SK-N-SH treated with all-trans-retinoic acid at 6 μM for 48 hours (cell line): ENCODE measurements at regions not wholly inside any gene's neighbourhood (a gene's known extent, or its start where the extent isn't known, plus 50 kb on each side); places are given as distances from the start of the nearest gene placed in this dataset.

Experiments used
- ATAC-seq: fragments of 200-7000 bp; cut with Tn5 transposase; 3 replicates; pipeline ENCODE4 v1.9.1; 2020; ENCODE audit warnings: mild to moderate bottlenecking, moderate library complexity
- ARNTL ChIP-seq: fragments of 450-650 bp; formaldehyde crosslinking; IDR thresholded peaks from 2 replicates; pipeline ENCODE4 v1.5.0; 2020; ENCODE audit warnings: low read depth, mild to moderate bottlenecking, moderate library complexity, borderline replicate concordance
- BACH2 ChIP-seq: fragments of 250-450 bp; sonication (Bioruptor Pico); IDR thresholded peaks from 2 replicates; pipeline ENCODE4 v1.9.0; 2021; ENCODE audit warnings: mild to moderate bottlenecking, borderline replicate concordance
- CREB5 ChIP-seq: fragments of 250-450 bp; sonication (Bioruptor Pico); IDR thresholded peaks from 2 replicates; pipeline ENCODE4 v1.5.1; 2020; ENCODE audit warnings: low read depth, mild to moderate bottlenecking, moderate library complexity
- CSDC2 ChIP-seq: fragments of 250-450 bp; sonication (Bioruptor Pico); IDR thresholded peaks from 2 replicates; pipeline ENCODE4 v1.5.0; 2020; ENCODE audit warnings: mild to moderate bottlenecking, moderate library complexity
- ESRRG ChIP-seq: fragments of 250-450 bp; sonication (Bioruptor Pico); IDR thresholded peaks from 2 replicates; pipeline ENCODE4 v1.6.1; 2021; ENCODE audit warnings: mild to moderate bottlenecking
- GLIS3 ChIP-seq: fragments of 250-450 bp; sonication (Bioruptor Pico); IDR thresholded peaks from 2 replicates; pipeline ENCODE4 v1.5.0; 2020; ENCODE audit warnings: mild to moderate bottlenecking, moderate library complexity
- ISL1 ChIP-seq: fragments of 250-450 bp; sonication (Bioruptor Pico); IDR thresholded peaks from 2 replicates; pipeline ENCODE4 v2.1.2; 2022; ENCODE audit warnings: mild to moderate bottlenecking, moderate library complexity
- OSR1 ChIP-seq: fragments of 250-450 bp; sonication (Bioruptor Pico); IDR thresholded peaks from 2 replicates; pipeline ENCODE4 v1.8.0; 2022; ENCODE audit warnings: moderate library complexity, mild to moderate bottlenecking, inconsistent platforms
- POU6F1 ChIP-seq: fragments of 250-450 bp; sonication (Bioruptor Pico); IDR thresholded peaks from 2 replicates; pipeline ENCODE4 v1.8.0; 2021; ENCODE audit warnings: low read depth, mild to moderate bottlenecking, moderate library complexity, borderline replicate concordance
- PPARA ChIP-seq: fragments of 250-450 bp; sonication (Bioruptor Pico); IDR thresholded peaks from 2 replicates; pipeline ENCODE4 v1.5.0; 2020; ENCODE audit warnings: mild to moderate bottlenecking, borderline replicate concordance
- SNAI2 ChIP-seq: fragments of 250-450 bp; sonication (Bioruptor Pico); IDR thresholded peaks from 2 replicates; pipeline ENCODE4 v1.5.0; 2020; ENCODE audit warnings: mild to moderate bottlenecking, moderate library complexity
- TOX ChIP-seq: fragments of 250-450 bp; sonication (Bioruptor Pico); IDR thresholded peaks from 2 replicates; pipeline ENCODE4 v1.8.0; 2021; ENCODE audit warnings: mild to moderate bottlenecking, moderate library complexity, borderline replicate concordance
- ZC3H10 ChIP-seq: fragments of 250-450 bp; sonication (Bioruptor Pico); IDR thresholded peaks from 2 replicates; pipeline ENCODE4 v1.5.1; 2021; ENCODE audit warnings: mild to moderate bottlenecking, moderate library complexity
- ZFP3 ChIP-seq: fragments of 250-450 bp; sonication (Bioruptor Pico); IDR thresholded peaks from 2 replicates; pipeline ENCODE4 v1.5.0; 2020; ENCODE audit warnings: mild to moderate bottlenecking, moderate library complexity
- ZFP30 ChIP-seq: fragments of 450-650 bp; formaldehyde crosslinking; IDR thresholded peaks from 2 replicates; pipeline ENCODE4 v1.5.0; 2022; ENCODE audit warnings: mild to moderate bottlenecking, moderate library complexity
- TF ChIP-seq, protein P1 (sequence below): fragments of 250-450 bp; sonication (Bioruptor Pico); IDR thresholded peaks from 2 replicates; pipeline ENCODE4 v1.8.0; 2020; ENCODE audit warnings: mild to moderate bottlenecking, moderate library complexity, borderline replicate concordance
- TF ChIP-seq, protein P2 (sequence below): fragments of 250-450 bp; sonication (Bioruptor Pico); IDR thresholded peaks from 2 replicates; pipeline ENCODE4 v1.5.0; 2020; ENCODE audit warnings: mild to moderate bottlenecking, moderate library complexity

DNA sequence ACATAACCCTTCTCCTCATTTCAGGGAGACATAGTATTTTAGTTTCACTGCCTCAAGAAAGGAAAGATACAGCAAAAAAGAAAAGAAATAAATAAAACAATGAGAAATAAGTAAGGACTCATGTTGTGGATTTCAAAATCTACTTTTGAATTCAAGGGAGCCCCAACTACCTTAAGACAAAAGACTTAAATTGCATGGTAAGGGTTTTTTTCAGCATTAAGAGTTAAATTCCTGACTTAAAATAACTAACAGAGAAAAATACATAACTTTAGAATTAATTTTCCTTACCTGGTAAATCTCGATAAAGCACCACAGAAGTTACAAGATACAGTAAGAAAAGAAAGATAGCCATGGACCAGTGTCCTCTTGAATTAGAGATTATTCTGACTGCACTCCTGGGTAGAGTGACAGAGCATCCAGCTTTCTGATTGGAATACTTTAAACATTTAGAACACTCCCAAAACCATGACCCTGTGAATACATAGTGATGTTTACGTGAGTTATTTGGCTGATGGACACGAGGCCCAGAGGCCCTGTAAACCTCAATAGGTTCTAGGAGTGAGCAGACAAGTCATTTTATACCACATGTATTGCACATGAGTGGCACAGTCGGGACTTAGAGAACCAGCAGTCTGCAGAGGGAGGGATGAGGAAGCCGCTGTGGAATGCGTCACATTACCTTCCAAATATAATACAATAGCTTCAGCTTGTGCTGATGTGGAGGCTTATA is 292.5 kb upstream of the SEMA3C start (continued):
- TF ChIP-seq, protein P1, sequence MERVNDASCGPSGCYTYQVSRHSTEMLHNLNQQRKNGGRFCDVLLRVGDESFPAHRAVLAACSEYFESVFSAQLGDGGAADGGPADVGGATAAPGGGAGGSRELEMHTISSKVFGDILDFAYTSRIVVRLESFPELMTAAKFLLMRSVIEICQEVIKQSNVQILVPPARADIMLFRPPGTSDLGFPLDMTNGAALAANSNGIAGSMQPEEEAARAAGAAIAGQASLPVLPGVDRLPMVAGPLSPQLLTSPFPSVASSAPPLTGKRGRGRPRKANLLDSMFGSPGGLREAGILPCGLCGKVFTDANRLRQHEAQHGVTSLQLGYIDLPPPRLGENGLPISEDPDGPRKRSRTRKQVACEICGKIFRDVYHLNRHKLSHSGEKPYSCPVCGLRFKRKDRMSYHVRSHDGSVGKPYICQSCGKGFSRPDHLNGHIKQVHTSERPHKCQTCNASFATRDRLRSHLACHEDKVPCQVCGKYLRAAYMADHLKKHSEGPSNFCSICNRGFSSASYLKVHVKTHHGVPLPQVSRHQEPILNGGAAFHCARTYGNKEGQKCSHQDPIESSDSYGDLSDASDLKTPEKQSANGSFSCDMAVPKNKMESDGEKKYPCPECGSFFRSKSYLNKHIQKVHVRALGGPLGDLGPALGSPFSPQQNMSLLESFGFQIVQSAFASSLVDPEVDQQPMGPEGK = no peak
- TF ChIP-seq GLIS3 (no peak), ESRRG (CRISPR knock-in tag) (no peak), PPARA (no peak), POU6F1 (CRISPR knock-in tag) (no peak), ZFP30 (no peak)

DNA sequence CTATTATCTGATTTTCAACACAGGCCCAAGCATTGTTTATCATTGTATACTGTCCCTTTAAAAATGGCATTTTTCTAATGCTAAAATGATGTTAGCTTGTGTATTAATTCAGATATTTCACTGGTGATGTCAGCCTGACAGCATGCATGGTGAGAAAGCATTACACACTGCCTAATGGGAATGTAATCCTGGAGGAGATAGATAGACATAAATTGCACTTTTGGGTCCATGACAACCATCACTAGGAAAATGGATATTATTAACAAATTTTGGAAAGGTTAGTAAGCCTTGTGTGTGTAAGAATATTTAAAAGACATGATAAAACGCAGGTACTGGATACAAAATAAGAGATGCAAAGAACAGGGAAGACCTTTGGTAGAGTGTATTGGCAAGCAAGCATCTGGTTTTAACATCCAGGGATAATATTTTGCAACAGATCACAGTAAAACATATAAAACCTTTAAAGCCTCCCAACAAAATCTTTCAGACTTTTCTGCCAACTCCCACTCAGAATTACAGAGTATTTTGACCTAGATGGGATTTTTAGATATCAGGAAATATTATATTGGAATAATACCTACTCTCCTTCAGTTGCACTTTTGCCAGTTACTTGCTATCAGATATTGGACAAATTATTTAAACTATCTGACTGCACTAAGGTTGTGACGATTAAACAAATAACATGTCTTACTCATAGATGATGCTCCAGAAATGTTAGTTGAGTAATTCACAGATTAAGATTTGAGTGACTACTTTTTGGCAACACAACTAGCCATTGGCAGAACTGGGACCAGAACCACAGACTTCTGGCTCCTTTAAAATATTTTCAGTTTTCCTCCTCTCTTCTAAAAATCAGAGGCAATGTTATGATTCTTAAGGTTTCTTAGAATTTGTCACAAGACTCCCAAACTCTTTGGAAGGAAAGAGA is 291.6 kb upstream of the SEMA3C start:
- peak; percentile 71 for ATAC-seq
- TF ChIP-seq TOX (CRISPR knock-in tag) (no peak), ISL1 (CRISPR knock-in tag) (peak; percentile 86), CREB5 (CRISPR knock-in tag) (peak; percentile 80)

DNA sequence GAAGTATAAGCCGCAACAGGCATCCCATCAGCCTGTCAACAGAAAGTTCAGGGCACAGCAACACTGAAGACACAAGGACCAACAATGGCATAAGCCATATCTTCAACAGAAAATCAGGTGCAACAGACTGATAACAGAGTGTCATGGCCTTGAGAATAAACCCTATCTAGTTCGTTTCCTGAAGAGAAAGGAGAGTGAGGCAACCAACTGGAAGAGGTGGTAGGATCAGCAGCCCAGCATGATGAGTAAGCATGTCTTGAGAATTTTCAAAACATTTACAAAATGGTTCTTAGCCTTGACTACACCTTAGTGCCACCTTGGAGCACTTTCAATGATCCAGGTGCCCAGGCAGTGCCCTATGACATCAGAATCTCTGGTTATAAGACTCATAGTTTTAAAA is 290.2 kb upstream of the SEMA3C start:
- no peak for TF ChIP-seq ESRRG (CRISPR knock-in tag)
- no peak for TF ChIP-seq CSDC2 (CRISPR knock-in tag)
- TF ChIP-seq BACH2 = no peak
- no peak for TF ChIP-seq ZC3H10 (CRISPR knock-in tag)
- TF ChIP-seq, protein P1 = no peak
- no peak for TF ChIP-seq OSR1 (CRISPR knock-in tag)
- TF ChIP-seq SNAI2 (CRISPR knock-in tag) = no peak
- TF ChIP-seq ARNTL (CRISPR knock-in tag) = no peak
- TF ChIP-seq, protein P2, sequence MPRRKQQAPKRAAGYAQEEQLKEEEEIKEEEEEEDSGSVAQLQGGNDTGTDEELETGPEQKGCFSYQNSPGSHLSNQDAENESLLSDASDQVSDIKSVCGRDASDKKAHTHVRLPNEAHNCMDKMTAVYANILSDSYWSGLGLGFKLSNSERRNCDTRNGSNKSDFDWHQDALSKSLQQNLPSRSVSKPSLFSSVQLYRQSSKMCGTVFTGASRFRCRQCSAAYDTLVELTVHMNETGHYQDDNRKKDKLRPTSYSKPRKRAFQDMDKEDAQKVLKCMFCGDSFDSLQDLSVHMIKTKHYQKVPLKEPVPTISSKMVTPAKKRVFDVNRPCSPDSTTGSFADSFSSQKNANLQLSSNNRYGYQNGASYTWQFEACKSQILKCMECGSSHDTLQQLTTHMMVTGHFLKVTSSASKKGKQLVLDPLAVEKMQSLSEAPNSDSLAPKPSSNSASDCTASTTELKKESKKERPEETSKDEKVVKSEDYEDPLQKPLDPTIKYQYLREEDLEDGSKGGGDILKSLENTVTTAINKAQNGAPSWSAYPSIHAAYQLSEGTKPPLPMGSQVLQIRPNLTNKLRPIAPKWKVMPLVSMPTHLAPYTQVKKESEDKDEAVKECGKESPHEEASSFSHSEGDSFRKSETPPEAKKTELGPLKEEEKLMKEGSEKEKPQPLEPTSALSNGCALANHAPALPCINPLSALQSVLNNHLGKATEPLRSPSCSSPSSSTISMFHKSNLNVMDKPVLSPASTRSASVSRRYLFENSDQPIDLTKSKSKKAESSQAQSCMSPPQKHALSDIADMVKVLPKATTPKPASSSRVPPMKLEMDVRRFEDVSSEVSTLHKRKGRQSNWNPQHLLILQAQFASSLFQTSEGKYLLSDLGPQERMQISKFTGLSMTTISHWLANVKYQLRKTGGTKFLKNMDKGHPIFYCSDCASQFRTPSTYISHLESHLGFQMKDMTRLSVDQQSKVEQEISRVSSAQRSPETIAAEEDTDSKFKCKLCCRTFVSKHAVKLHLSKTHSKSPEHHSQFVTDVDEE (CRISPR knock-in tag) = no peak
- no peak for TF ChIP-seq ZFP30
- no peak for TF ChIP-seq ZFP3 (CRISPR knock-in tag)
- no peak for ATAC-seq

DNA sequence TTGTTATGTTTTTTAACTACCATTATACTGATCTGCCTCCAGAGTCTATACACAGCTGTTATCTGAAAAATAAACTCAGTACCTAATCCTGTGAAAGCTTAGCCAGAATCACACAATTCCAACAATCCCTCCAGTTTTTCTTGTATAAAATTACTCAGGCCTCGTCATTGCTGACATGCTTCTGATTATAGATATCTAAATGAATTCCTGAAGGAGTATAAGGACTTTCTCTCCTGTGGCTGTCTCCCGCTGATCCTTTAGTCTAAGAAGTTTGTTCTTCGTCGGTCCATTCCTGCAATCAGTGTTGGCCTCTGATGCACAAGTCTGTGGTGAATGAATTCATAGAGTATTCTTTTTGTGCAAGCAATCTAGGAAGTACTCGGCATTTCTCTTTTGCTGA is 288.9 kb upstream of the SEMA3C start:
- ATAC-seq = no peak
- no peak for TF ChIP-seq PPARA
- TF ChIP-seq OSR1 (CRISPR knock-in tag) = no peak
- no peak for TF ChIP-seq CSDC2 (CRISPR knock-in tag)
- TF ChIP-seq, all 23 proteins: peak for 0
